ENCODE measurements at regions not wholly inside any gene's neighbourhood (a gene's known extent, or its start where the extent isn't known, plus 50 kb on each side); places are given as distances from the start of the nearest gene placed in this dataset.

DNA sequence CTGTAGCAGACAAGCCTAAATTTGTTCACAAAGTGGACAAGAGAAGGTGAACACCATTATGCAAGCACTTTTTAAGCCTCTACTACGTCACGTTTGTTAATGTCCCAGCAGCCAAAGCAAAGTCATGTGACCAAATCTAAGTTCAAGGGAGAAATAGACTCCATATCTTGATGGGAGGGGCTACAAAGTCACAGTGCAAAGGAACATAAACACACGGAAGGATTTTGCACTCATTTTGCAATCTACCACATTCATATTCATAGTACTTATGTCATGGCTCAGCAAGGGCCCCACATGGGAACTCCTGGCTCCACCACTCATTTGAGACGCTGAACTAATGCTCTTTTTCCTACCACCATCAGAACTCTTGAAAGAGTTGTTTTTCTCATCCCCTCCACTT is 139.0 kb upstream of the JADE1 start:
- H3K36me3 ChIP-seq, result no peaks in the 10 kb centered on the region
- no peaks in the 10 kb centered on the region for H3K27me3 ChIP-seq
- no peaks in the 10 kb centered on the region for H3K9me3 ChIP-seq
- no peak for DNase-seq
- TF ChIP-seq CTCF (IDR thresholded peaks at IDR 0.05; ENCODE audit: low read depth, low read length), result no peak
- no peak overlapping the region for H3K4me3 ChIP-seq (ENCODE audit: low read depth, low read length)
- no peaks in the 10 kb centered on the region for H3K4me1 ChIP-seq

GRCh38 chr4:128668566-128668965 is 140.9 kb upstream of the JADE1 start:
- Histone ChIP-seq H3K27me3 (no peaks in the 10 kb centered on the region), H3K4me1 (no peaks in the 10 kb centered on the region), H3K9me3 (no peaks in the 10 kb centered on the region), H3K4me3 (ENCODE audit: low read depth, low read length) (no peak overlapping the region), H3K36me3 (no peaks in the 10 kb centered on the region)
- no peak for DNase-seq
- TF ChIP-seq CTCF (IDR thresholded peaks at IDR 0.05; ENCODE audit: low read depth, low read length), result no peak

- no peak for TF ChIP-seq CTCF (IDR thresholded peaks at IDR 0.05; ENCODE audit: low read depth, low read length)
- Histone ChIP-seq H3K27me3 (no peaks in the 10 kb centered on the region), H3K36me3 (no peaks in the 10 kb centered on the region), H3K4me3 (ENCODE audit: low read depth, low read length) (no peak overlapping the region), H3K9me3 (no peaks in the 10 kb centered on the region), H3K4me1 (no peaks in the 10 kb centered on the region)
- DNase-seq, result no peak
Observed at GRCh38 chr4:128665514-128665913, 144.0 kb upstream of the JADE1 start.

- H3K9me3 ChIP-seq, result no peaks in the 10 kb centered on the region
- no peaks in the 10 kb centered on the region for H3K36me3 ChIP-seq
- no peak for DNase-seq
- TF ChIP-seq CTCF (IDR thresholded peaks at IDR 0.05; ENCODE audit: low read depth, low read length), result no peak
- no peaks in the 10 kb centered on the region for H3K27me3 ChIP-seq
- H3K4me1 ChIP-seq, result no peaks in the 10 kb centered on the region
- no peak overlapping the region for H3K4me3 ChIP-seq (ENCODE audit: low read depth, low read length)
Observed at GRCh38 chr4:128663325-128663724, 146.2 kb upstream of the JADE1 start.

- TF ChIP-seq CTCF (IDR thresholded peaks at IDR 0.05; ENCODE audit: low read depth, low read length), result no peak
- Histone ChIP-seq H3K4me3 (ENCODE audit: low read depth, low read length) (no peak overlapping the region), H3K4me1 (no peaks in the 10 kb centered on the region), H3K9me3 (no peaks in the 10 kb centered on the region), H3K36me3 (no peaks in the 10 kb centered on the region), H3K27me3 (no peaks in the 10 kb centered on the region)
- DNase-seq, result no peak
Observed at GRCh38 chr4:128661479-128661878, 148.0 kb upstream of the JADE1 start.

GRCh38 chr4:128660361-128661215 is 148.9 kb upstream of the JADE1 start:
- Histone ChIP-seq H3K4me3 (ENCODE audit: low read depth, low read length) (no peak overlapping the region), H3K27me3 (no peaks in the 10 kb centered on the region), H3K9me3 (no peaks in the 10 kb centered on the region), H3K36me3 (no peaks in the 10 kb centered on the region), H3K4me1 (no peaks in the 10 kb centered on the region)
- TF ChIP-seq CTCF (IDR thresholded peaks at IDR 0.05; ENCODE audit: low read depth, low read length), result no peak
- no peak for DNase-seq

Data from BE2C (cell line).